GM19238 (cell line): ENCODE measurements at regions not wholly inside any gene's neighbourhood (a gene's known extent, or its start where the extent isn't known, plus 50 kb on each side); places are given as distances from the start of the nearest gene placed in this dataset.

ENCODE experiments used
- DNase-seq: peaks from one replicate; pipeline ENCODE4 v3.0.0; 2011; ENCODE audit warnings: low spot score; ENCODE audit not compliant: insufficient read length

- no peak for DNase-seq
These were observed 178.0 kb upstream of the DYNLRB2 start for GRCh38 chr16:80362816-80363215.

DNA sequence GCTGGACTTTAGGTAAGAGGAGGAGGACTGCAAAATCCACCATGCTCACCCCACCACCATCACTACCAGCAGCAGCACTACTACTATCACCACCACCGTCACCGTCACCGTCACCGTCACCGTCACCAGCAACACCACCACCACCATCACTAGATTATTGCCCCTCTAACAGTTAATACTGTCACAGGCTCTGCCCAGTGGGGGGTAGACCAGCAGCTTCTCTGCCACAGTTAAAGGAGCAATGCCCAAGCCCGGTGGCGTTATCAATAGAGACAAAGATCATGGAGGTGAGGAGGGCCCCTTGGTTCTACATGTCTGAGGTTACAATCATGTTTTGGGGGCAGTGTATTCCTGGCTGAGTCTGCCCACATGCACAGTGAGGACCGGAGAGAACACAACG, 184.4 kb upstream of the DYNLRB2 start:
- DNase-seq: no peak

GRCh38 chr16:80355335-80355734, 185.5 kb upstream of the DYNLRB2 start:
- DNase-seq: no peak

- DNase-seq: no peak
These were observed 190.7 kb upstream of the DYNLRB2 start for GRCh38 chr16:80350061-80350460.

DNA sequence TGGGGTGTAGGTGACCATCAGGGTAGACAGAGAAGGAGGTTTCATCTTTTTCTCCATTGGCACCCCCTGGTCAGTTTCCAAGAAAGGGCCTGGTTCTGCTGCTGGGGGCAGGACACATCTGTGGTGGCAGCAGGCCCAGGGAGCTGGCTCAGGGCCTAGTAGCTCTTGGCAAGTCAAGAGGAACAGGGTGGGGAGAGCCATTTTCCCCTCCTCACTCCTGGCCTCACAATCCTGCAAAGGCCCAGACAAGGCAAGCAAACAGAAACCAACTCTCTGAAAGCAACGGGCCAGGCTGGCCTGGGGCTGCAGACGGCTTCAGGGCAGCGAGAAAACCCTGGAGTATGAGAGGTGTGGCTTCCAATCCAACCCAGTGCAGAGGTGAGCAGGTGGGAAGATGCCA, 192.9 kb upstream of the DYNLRB2 start:
- no peak for DNase-seq

- DNase-seq: no peak
These were observed 193.8 kb upstream of the DYNLRB2 start for GRCh38 chr16:80347002-80347401.

DNA sequence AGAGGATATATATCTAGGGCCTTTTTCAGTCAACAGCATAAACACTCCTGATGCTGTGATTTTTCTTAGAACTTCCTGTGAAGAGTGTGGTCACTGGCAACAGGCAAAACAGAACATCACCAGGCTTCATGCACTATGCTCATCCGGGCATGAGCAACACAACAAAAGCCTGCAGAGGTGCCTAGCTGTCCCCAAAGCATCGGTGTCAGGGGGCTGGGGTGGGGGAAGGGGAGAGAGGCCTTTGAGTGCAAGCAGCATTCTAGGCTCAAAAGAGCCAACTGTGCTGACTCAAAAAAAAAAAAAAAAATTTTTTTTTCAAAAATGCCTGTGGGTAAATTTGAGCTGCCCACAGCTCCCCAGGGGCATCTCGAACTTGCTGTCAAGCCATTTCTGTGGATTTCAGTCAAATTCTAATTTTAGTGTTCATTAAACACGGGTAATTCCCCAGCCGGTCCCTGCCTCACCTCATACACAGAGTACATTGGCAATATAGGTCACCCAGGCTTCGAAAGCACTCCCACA, 194.6 kb upstream of the DYNLRB2 start:
- DNase-seq: no peak

DNA sequence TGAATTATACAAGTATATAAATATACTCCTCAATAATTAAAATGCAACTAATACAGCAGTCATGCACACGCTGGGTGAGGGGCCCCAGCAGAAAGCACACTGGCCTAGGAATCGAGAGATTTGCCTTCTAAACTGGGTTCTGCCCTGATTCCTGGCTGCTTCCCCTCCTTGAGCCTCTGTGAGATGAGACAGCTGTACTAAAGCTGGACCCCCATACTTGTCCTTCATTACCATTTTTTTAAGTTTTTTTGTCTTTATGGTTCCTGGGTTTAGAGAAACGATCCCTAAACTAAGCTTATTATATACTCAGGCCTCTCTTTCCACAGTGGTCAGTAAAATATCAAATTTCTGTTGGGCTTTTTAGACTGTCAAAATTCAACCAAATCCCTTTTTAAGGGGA, 195.1 kb upstream of the DYNLRB2 start:
- no peak for DNase-seq

- no peak for DNase-seq
These were observed 196.2 kb upstream of the DYNLRB2 start for GRCh38 chr16:80344570-80344969.

DNA sequence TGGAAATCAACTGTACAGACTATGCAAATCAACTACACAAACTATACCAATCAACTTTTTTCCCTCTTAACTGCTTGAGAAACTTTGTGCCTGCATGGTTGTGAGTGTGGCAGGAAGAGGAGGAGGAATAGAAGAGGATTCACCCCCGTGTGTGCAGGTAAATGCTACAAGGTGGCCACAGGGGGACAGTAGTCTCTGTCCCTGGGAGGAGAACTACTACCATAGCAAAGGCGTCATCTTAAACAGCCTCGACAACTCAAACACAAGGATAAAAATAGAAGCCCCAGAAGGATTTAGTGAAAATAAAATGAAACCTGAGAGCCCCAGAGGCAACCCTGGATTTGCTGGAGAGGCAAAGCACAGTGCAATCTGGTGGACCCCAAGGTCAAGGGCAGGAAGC, 199.5 kb upstream of the DYNLRB2 start:
- no peak for DNase-seq

- DNase-seq: no peak
These were observed 203.0 kb upstream of the DYNLRB2 start for GRCh38 chr16:80337786-80338185.

GRCh38 chr16:80330803-80331202, 210.0 kb upstream of the DYNLRB2 start:
- no peak for DNase-seq

DNA sequence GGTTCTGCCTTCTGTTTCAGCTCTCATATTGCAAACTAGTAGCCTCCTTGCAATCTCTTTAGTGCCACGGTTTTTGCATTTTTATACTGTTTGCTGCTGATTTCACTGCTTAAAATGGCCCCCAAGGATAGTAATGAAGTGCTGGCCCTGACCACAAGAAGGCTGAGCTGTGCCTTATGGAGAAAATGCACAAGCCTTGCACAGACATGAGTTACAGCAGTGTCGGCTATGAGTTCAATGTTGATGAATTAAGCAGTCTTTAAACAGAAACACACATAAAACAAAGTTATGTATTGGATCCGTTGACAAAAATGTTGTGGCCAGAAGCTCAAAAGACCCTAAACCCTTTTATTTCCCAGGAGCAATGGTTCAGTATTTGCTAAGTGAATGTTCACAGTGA, 210.6 kb upstream of the DYNLRB2 start:
- DNase-seq: no peak

- no peak for DNase-seq
These were observed 213.1 kb upstream of the DYNLRB2 start for GRCh38 chr16:80327740-80328139.

GRCh38 chr16:80324371-80324770, 216.4 kb upstream of the DYNLRB2 start:
- DNase-seq: no peak

DNA sequence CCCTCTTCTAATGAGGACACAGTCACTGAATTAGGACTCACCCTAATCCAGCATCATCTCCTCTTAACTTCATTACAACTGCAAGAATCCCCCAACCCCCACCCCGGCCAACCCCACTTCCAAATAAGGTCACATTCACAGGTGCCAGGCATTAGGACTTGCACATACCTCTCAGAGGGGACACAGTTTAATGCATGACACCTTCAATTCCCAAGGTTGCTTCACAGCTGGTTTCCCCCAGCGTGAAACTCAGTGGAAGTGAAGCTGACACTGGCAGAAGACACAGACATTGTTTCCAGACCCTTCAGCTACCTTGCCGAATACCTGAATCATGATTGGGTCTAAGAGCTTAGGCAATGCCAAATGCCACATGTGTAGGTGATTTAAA, 217.0 kb upstream of the DYNLRB2 start:
- no peak for DNase-seq

DNA sequence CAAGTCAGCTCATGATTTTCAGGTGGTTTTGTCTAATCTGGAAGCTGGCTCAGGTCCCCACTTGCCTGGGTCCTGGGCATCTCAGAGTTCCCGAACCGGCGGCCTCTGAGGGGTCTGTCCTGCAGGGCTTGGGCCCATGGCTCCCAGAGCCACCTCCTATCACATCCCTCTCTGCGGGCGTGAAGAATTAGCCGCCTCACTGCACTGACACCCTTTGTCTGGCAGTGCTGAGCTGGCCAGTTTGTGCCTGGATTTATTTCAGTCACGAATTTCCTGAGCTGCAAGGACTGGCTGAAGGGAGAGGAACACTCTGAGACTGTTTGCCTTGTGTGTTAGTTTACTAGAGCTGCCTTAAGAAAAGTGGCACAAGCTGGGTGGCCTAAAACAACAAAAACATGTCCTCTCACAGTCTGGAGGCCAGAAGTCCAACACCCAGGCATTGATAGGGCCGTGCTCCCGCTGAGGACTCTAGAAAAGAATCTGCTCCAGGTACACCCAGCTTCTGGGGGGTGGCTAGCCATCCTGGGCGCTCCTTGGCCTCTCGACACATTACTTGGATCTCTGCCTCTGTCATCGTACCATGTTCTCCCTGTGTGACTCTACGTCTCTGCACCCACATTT, 217.5 kb upstream of the DYNLRB2 start:
- DNase-seq: no peak

- no peak for DNase-seq
These were observed 221.6 kb upstream of the DYNLRB2 start for GRCh38 chr16:80319181-80319580.

DNA sequence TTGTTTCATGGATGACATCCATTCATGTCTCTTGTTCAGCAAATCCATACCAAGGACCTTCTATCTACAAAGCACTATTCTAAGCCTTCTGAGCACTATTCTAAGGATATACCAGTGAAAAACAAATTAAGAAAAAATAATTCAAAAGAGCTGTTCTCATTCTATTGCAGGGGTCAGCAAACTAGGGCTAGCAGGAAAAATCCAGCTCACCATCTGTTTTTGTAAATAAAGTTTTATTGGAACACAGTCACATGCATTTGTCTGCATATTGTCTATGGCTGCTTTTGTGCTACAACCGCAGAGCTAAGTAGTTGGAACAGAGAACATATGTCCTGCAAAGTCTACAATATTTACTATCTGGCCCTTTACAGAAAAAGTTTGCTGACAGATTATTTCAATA, 222.7 kb upstream of the DYNLRB2 start:
- no peak for DNase-seq

GRCh38 chr16:80317599-80318037, 223.2 kb upstream of the DYNLRB2 start:
- DNase-seq: no peak

DNA sequence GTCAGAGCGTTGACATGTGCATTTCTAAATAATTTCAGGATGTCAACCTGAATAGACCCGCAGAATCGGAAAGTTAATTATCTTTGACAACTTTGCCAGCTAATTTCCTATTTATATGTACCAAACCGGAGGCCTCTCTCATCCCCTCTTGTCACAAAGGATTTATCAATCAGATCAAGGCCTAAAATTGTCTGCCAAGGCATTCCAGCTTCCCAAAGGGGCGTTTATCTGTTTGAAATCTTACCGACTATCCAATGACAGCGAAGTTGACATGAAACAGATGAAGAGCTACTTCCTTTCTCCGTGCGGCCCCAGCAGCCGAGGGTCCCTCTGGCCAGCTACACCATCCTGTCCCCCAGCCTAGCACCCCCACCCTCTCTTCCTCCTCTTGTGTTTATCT, 223.7 kb upstream of the DYNLRB2 start:
- no peak for DNase-seq

- DNase-seq: no peak
These were observed 226.8 kb upstream of the DYNLRB2 start for GRCh38 chr16:80314042-80314441.

DNA sequence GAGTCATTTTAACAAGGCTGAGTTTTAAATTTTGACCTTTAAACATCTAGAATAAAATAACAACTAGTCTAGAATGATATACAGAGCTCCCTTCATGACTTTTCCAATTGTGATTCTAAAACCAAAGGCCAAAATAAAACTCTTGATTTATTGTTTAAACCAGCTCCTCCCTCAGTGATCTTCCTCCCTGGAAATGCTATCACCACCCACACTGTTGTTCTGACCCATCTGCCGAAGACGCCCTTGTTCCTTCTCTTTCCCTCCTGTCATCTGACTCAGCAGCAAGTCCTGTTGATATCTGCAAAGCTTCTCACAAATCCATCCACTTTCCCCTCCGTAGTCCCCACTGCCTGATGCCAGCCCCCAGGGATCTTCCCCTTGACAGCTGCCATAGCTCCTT, 231.6 kb upstream of the DYNLRB2 start:
- no peak for DNase-seq

DNA sequence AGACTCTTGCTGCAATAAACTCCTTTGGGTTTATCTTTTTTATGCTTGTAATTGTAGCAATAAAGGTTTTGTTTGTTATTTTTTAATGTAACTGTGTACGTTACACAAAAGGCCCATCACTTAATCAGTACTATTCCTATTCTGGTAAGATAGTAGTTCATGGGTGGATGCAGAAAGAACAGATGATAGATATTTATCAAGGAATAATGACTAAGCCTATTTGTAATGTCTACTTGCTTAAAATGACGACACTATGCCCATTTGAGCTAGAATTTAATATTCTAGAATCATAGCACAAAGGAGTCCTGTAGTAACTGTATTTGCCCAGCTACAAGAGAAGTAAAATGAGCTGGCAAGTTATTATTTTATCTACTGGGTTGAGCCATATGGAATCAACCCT, 235.4 kb upstream of the DYNLRB2 start:
- DNase-seq: no peak
